Activated CD4-positive, alpha-beta T cell treated with anti-CD3 and anti-CD28 coated beads for 48 hours (primary cell): ENCODE measurements at regions not wholly inside any gene's neighbourhood (a gene's known extent, or its start where the extent isn't known, plus 50 kb on each side); places are given as distances from the start of the nearest gene placed in this dataset.
"Not testable (repeated sequence)": the region's sequence is repeated elsewhere in the genome, so short reads cannot be mapped to it uniquely, and the experiment has no call there.

Experiments
- DNase-seq: peaks from one replicate; pipeline ENCODE4 v3.0.0-alpha.2; 2020

DNA sequence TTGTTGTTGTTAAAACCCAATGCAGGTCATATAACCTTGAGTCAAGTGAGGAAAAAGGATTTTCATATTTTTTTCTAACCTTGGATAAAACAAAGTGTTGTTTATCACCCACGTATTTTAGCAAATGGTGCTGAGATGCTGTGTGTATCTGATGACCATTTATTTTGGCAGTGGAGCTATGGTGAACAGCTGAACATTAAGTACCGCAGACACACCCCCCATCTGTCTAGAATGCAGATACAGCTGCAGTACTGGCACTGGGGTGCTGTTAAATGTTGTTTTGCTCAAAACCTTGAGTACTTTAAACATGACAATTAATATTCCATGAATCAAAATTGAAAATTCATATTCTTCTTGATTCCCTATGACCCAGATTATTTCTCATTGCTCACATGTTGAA is 773.3 kb upstream of the SLC39A10 start:
- DNase-seq, result no peak

DNA sequence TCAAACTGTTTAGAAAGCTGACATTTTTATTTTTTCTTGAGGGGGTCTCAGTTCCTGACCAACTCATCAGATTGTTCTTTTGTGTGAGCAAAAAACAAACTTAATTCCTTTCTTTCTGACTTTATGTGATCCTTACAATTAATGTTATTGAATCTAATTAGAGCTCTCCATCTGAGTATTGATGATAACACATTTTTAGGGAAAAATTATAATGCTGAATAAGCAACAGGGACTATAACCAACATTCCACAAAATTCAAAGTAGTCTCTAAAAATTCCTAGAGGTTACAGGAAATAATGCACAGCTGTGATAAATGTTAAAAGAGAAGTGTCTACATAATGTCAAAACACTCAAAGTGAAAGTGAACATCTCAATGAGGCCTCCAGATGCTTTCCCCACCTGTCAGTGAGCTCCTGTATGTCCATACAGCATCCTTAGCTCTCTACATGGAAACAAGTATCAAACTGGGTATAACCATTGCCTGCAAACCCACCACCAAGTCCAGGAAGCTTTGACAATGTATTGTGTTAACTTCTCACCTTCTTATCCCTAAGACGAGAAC is 786.0 kb upstream of the SLC39A10 start:
- DNase-seq, result no peak

DNA sequence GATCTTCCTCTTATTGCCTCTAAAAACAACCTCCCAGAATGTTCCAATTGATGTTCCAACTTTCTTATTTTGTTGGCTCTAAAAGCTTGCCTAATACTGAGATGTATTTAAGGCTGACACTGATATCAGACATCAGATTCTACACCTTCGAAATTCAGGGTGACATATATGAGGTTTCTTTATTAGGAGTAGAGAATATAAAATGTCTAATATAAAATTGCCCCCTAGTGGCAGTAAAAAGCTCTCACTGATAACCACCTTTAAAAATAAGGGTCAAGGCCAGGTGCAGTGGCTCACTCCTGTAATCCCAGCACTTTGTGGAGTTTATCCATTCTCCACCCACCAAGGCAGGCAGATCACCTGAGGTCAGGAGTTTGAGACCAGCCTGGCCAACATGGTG is 789.7 kb upstream of the SLC39A10 start:
- no peak for DNase-seq

DNA sequence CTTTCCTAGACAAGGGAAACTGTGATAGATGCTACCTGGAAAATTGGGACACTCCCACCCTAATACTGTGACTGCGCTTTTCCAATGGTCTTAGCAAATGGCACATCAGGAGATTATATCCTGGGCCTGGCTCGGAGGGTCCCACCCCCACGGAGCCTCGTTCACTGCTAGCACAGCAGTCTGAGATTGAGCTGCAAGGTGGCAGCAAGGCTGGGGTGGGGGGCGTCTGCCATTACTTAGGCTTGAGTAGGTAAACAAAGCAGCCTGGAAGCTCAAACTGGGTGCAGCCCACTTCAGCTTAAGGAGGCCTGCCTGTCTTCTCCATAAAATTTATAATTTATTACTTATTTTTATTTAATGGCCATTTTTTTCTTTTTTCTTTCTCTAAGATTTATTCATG is 802.1 kb upstream of the SLC39A10 start:
- DNase-seq, result no peak

DNA sequence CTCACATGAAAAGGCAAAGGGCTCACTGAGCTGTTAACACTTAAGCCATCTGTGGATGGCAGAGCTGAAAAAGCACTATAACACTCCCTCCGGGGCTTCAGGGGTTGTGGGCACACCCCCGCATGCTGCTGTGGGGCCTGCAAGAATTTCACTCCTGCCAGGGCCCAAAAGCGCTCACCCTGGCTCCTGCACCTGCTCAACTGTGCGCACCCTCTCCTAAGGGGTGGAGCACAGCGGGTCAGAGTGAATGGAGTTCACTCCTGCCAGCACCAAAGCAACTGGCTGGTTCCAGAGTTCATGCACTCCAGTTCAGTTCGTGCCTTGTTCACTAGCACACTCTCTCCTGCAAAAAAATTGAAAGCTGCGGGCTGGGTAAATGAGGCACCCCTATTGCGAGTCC is 814.2 kb upstream of the SLC39A10 start:
- no peak for DNase-seq

DNA sequence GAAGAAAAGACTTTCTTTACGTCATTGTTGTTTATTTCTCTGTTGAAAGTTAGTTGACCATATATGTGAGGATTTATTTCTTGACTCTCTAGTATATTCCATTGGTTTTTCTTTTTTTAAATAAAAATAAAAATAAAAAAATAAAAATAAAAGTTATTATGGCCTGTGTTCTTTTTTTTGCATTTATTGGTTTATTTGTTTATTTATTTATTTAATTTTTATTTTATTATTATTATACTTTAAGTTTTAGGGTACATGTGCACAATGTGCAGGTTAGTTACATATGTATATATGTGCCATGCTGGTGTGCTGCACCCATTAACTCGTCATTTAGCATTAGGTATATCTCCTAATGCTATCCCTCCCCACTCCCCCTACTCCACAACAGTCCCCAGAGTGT is 822.7 kb upstream of the SLC39A10 start:
- DNase-seq, result not testable (repeated sequence)

DNA sequence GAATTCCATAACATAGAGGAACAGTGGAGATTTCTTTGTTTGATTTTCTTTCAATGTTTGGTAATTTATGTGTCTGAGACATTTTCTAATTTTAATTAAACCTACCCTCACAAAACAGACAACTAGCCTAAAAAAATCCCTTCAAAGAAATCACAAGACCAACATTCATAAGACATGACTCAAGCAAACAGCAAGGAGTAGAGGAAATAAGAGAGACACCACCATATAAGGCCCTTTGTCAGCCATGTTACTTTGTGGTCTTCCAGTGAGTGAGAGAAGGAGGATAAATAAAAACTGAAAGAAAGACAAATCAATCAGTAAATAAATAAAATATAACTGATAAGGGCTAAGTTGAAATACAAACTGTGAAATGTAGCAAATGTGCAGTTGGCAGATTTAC is 830.8 kb upstream of the SLC39A10 start:
- DNase-seq, result no peak

DNA sequence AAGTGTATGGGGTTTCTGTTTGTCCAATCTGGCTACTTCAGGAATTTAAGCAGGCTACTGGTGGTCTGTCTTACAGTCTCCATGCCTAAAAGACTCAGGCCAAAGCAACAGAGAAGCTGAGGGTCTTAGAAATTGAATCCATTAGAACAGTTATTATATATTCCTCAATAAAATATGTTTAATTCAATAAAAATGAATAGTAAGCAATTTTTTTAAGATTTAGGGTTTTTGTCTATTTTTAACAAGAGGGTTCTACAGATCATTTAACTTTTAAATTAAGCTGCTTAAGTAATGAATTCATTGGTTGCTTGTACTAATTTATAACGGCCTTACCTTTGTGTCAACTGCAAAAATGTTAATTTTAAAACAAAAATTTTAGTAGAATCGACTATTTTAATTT is 832.6 kb upstream of the SLC39A10 start:
- no peak for DNase-seq

DNA sequence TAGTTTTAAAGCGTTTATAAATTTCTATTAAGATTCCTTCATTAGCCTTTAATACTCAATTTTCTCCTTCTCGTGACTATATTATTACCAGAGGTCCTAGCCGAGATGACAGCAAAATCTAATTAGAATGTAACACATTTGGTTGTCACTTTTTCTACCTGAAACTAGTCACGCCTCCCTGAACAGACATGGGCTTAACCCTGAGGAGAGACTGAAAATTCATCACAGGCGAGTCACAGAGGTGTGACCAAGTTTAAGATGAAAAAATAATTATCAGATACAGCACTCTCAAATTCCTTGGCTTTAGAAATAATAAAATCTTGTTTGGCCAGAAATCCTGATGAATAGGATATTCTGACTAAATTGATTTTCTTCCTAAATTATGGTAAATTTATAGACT is 834.4 kb upstream of the SLC39A10 start:
- no peak for DNase-seq

DNA sequence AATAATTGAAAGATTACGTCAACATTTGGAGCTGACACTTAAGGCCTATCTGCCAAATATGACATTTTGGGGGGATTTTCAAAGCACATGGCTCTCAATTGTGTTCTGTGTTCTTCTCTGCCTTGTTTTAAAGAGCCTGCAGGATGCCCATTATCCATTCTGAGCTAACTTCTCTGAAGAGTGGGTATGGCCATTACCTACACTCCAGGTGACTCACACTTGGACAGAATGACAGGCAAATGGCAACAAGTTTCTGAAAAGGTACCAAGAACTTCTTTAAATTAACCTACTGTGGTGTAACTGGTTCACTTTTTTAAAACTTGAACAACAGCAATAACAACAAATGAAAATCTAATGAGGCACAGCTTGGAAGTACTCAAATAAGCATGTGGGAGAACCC is 834.9 kb upstream of the SLC39A10 start:
- no peak for DNase-seq

DNA sequence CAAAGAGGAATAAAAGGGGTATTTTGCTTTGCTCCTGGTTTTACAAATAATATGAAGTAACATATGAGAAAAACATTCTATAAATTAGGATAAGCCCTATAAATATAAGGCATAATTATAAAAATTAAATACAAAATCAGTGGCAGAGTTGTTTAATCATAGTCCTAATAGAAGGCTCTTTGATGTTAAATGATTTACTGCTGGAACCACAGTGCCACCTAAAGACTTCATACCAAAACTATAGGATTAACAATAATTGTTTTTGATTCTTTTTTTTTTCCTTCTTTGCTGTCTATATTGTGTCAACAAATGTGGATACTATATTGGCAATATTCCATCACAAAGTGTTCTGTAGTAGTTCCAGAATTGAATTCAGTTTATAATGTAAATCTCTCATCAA is 837.7 kb upstream of the SLC39A10 start:
- no peak for DNase-seq

DNA sequence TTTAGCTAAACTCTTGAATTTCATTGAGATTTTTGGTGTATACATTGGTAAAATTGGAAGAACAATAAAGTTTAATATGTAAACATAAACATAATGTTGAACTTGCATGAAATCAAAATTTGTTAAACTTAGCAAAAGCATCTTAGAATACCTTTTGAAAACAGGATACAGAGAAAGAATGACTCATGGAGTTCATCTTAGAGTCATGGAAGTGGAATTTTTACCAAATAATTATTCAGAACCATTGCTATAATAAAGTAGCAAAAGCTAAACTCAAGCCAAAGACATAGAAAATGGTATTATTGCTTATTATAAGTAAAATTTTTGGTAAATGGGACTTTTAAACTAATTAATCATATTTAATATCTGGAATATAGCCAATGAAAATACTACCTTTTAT is 841.6 kb upstream of the SLC39A10 start:
- DNase-seq, result no peak

DNA sequence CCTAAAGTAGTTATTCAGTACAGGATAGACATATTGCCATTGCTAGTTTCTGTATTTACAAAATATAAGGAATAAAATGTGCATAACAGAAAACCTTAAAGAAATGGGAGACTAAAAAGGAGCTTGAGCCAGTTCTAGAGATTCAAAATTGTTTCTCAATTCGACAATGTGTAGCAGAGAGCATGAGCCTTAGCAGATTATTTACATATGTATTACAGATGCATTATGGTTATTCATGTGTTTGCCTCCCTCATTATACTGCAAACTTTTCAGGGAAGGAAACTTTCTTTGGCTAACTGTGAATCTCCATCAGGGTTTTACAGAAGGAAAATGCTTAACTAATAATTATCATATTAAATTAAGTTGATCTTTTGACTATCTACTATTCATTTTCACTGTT is 854.4 kb upstream of the SLC39A10 start:
- DNase-seq, result no peak

DNA sequence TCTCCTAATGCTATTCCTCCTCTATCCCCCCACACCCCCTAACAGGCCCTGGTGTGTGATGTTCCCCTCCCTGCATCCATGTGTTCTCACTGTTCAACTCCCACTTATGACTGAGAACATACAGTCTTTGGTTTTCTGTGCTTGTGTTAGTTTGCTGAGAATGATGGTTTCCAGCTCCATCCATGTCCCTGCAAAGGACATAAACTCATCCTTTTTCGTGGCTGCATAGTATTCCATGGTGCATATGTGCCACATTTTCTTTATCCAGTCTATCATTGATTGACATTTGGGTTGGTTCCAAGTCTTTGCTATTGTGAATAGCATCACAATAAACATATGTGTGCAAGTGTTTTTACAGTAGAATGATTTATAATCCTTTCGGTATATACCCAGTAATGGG is 870.0 kb upstream of the SLC39A10 start:
- not testable (repeated sequence) for DNase-seq

DNA sequence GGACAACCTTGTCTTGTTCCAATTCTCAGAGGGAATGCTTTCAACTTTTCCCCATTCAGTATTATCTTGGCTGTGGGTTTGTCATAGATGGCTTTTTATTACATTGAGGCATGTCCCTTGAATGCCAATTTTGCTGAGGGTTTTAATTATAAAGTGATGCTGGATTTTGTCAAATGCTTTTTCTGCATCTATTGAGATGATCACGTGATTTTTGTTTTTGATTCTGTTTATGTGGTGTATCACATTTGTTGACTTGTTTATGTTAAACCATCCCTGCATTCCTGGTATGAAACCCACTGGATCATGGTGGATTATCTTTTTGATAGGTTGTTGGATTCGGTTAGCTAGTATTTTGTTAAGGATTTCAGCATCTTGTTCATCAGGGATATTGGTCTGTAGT is 885.6 kb upstream of the SLC39A10 start:
- not testable (repeated sequence) for DNase-seq

DNA sequence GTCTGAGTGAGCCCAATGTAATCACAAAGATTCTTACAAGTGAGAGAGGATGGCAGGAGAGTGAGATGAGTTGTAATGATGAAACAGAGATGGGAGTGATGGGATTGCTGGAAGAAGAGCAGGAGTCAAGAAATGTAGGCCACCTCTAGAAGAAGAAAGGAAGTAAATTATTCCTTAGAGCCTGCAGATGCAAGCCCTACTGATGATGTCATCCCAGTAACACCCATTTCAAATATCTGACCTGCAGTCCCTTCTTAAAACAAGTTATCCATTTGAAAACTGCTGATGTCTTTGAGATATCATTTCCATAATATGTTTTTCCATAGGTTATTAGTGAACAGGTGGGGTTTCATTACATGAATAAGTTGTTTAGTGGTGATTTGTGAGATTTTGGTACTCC is 888.0 kb upstream of the SLC39A10 start:
- no peak for DNase-seq

DNA sequence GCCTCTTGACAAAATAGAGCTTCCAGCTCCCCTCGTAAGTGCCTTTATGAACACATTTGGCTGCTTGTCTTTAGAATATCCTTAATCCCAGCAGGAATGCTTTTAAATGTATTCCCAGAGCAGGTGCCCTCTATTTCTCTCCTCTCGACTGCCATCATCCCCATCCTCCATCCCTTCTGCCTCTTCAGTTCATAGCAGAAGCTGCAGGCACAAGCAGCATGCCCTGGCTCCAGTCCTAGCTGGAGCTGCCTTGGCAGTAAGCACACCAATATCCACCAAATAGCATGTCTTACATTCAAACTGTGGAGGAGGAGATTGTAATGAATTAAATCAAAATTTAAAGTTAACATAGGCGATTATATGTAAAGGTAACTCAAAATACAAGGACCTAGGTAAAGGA is 891.3 kb upstream of the SLC39A10 start:
- no peak for DNase-seq

DNA sequence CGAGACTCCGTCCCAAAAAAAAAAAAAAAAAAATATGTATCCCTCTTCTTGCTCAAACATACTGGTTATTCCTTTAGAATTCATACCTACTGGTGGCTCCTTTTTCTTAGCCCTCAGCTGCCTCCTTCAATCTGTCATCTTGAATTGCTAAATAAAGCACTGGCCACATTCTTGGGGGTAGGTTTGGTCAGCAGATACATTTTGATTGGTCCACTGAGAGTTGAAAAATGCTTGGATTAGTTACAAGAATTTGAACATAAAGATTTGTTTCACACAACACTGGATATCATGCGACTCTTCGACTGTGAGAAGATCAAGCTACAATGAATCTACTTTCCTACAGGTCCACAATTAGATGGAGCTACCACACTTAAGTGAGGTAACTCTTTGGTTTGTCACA is 906.1 kb upstream of the SLC39A10 start:
- DNase-seq, result no peak

DNA sequence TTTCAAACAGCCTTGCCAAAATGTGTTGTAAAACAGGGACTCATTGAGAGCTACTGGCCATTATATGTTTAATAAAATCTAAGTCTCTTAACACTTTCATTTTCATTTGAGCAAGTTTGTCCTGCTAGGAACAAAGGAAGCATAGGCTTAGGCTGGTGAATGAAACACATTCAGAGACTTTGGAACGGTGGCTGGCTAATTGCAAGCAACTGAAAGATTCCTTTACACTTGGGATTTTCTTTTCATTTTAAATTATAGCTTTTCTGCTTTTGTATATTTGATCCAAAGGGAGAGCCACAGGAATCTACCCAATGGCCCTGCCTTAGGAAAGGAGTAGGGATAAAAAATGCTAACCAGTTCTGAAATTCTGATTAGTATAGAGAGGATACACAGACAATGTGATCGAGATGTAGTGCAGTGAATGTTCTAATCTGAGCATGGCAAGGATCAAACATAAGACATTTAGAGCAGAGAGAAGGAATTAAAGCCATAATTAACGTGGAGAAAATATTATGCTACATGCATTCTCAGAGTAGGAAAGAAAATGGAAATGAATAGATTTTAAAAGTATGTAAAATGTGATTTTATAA is 911.4 kb upstream of the SLC39A10 start:
- no peak for DNase-seq

DNA sequence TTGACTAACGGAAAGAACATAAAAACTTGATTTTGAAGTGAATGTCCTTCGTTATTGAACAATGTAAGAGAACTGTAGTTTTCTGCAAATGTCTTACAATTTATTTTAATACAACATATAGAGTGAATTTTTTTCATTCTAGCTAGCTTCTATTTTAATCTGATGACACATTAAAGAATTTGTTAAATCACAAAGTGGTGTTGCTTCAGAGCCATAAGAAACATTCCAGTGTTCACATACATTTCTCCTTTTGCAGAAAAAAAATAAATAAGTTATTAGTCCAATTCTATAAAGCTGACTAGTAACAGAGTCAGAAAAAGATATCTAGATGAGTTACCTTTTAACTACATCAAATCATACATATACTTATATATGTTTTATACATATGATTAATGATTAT is 914.3 kb upstream of the SLC39A10 start:
- no peak for DNase-seq

DNA sequence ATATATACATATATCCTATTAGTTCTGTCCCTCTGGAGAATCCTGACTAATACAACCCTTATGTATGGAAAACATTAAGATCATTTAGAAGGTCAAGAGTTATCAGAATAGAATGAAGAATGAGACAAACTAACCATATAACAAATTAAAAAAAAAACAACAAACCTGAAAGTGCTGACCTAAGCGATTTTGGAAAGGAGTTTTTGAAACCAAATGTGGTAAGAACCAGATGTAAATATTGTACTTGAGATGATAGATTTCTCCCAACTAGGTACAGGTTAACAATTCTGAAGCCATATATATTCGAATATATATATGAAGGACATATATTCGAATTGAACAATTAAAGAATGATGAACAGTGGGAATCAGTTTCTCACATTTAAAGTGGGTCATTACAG is 917.8 kb upstream of the SLC39A10 start:
- DNase-seq, result no peak

DNA sequence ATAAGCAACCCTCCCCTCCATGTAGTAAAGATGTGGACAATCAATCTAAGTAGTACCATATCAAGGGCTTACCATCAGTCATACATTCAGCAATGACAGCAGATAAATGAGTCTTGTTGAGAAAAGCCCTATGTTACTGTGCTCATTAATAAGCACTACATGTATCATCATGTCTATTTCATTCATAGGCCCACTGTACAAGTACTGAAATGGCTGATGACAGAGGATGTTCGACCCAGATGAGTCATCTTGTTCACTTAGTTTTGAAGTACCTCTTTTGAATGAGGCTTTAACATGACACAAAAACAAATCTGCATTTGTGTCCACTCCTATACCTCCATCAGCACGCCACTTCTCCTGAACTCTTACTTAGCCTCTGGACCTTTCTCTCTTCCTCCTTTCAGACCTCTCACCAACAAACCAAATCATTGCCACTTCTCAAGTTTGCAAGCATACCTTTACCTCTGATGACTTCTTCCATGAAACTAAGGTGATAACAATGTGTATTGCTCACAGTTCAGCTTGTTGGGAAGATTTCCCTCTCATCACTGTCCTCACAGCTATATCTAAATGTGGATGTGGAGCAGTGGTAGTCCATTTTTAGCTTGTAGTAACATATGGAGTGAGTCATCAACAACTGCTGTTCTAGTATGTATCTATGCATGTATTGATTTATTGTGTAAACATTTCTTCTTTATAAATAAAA is 921.0 kb upstream of the SLC39A10 start:
- DNase-seq, result no peak

DNA sequence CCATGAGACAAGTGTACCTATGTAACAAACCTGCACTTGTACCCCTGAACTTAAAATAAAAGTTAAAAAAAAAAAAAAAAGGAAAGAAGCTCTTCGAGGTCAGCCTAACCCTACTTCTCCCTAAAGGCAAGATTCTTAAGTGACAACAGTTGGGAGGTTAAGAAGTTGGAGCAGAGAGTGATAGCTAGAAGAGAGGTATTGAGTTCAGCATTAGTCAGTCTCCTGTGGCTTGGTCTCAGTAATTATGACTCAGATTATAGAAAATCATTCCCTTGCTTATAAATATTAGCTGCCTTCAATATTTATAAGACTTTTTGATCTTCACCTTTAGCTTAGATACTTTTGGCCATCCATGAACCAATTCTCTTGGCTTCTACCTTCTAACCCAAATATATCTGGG is 926.8 kb upstream of the SLC39A10 start:
- no peak for DNase-seq

DNA sequence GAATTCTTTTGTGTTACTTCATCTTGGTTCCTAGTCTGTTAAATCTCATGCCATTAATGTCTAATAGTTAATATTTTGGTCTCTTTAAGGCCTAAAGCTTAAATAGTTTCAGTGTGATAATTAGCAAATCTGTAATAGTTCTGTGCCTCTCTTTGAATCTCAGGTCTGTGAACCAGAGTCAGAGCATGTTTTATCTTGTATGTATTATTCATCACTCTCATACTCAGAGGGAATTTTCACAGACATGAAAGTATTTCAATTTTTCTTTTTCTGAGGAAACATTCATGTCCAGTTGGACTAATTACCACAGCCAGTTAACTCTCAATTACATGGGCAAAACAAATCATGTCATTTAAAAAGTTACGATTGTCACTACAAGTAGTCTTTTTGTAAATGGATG is 931.9 kb upstream of the SLC39A10 start:
- DNase-seq, result no peak

DNA sequence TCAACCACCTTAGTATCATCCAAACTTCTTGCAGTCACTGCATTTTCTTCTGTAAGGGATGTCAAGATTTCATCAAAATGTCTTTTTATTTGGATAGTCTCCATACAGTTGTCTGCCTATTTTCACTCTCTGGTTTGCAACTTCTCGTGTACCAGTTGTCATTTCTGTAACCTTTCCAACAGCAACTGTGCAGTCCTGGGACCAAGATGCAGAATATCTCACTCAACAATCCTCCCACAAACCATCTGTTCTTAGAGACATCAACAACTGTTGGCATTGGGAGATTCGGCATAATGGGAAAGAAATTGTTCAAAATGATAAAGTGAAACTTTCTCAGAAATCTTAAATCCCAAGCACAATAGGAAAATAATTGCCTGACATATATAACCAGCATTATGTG is 933.6 kb upstream of the SLC39A10 start:
- DNase-seq, result no peak
